ENCODE measurements at regions not wholly inside any gene's neighbourhood (a gene's known extent, or its start where the extent isn't known, plus 50 kb on each side); places are given as distances from the start of the nearest gene placed in this dataset.
"Not testable (repeated sequence)": the region's sequence is repeated elsewhere in the genome, so short reads cannot be mapped to it uniquely, and the experiment has no call there.

DNA sequence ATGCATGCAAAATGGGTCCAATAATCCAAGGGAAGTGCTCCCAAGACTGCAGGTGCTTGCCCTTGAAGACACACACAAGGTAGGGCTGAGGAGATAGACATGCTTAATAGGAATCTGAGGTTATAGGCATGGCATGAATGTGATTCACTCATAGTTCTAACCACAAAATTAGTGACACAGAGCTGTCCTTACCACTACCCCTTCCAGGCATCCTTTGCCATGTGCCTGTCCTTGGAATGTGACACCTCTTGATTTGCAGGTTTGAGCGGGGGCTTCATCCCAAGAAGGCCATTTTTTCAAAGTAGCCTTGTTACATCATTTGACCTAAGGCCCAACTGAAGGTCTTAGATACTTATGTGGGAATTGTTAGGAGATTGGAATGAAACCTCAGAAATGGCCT lies 112.5 kb downstream of the CCNG2 start:
- H3K36me3 ChIP-seq (ENCODE audit: insufficient read depth, low read length) = no peaks in the 10 kb centered on the region
- H3K9me3 ChIP-seq (ENCODE audit: control insufficient read depth in 1 of 2, low read length in 2 of 2) = peaks cover 0 to 4% of the 10 kb centered on the region in 2 donors
- DNase-seq = no peak
- no peak overlapping the region for H3K4me3 ChIP-seq (ENCODE audit: low read length in 2 of 2)
- no peaks in the 10 kb centered on the region for H3K4me1 ChIP-seq (ENCODE audit: insufficient read depth, low read length)
- Mint-ChIP-seq H3K9me3 (peaks cover 0 to 7% (median under 1%) of the 10 kb centered on the region in 8 donors), H3K36me3 (no peaks in the 10 kb centered on the region), H3K4me3 (no peak overlapping the region), H3K27ac (no peak overlapping the region), H3K4me1 (no peaks in the 10 kb centered on the region), H3K27me3 (peaks cover 2 to 6% of the 10 kb centered on the region in 2 donors)
- H3K27me3 ChIP-seq (ENCODE audit: insufficient read depth, low read length) = no peaks in the 10 kb centered on the region
- no peak overlapping the region for H3K27ac ChIP-seq (ENCODE audit: low read depth, low read length)
- intact Hi-C loops (cut with micrococcal nuclease) = no loop called here
- ChIA-PET CTCF (ENCODE audit: partially characterized antibody) (no interaction called here), POLR2A (ENCODE audit: partially characterized antibody) (no interaction called here)

- H3K9me3 ChIP-seq (ENCODE audit: control insufficient read depth in 1 of 2, low read length in 2 of 2) = no peaks in the 10 kb centered on the region
- H3K4me3 Mint-ChIP-seq = no peak overlapping the region
- H3K36me3 Mint-ChIP-seq = no peaks in the 10 kb centered on the region
- no peaks in the 10 kb centered on the region for H3K36me3 ChIP-seq (ENCODE audit: insufficient read depth, low read length)
- no peak overlapping the region for H3K27ac Mint-ChIP-seq
- no peak for DNase-seq
- peaks cover 6% of the 10 kb centered on the region in 2 donors for H3K27me3 Mint-ChIP-seq
- intact Hi-C loops (cut with micrococcal nuclease) = no loop called here
- H3K4me1 Mint-ChIP-seq = no peaks in the 10 kb centered on the region
- POLR2A ChIA-PET (ENCODE audit: partially characterized antibody) = no interaction called here
- no peak overlapping the region for H3K4me3 ChIP-seq (ENCODE audit: low read length in 2 of 2)
- no peaks in the 10 kb centered on the region for H3K27me3 ChIP-seq (ENCODE audit: insufficient read depth, low read length)
- H3K27ac ChIP-seq (ENCODE audit: low read depth, low read length) = no peak overlapping the region
- CTCF ChIA-PET (ENCODE audit: partially characterized antibody) = interaction anchor here (1.3 kb wide), 1 partner anchor 33 kb away, joined by 3 read pairs; no protein-coding TSS in a partner anchor
- H3K4me1 ChIP-seq (ENCODE audit: insufficient read depth, low read length) = no peaks in the 10 kb centered on the region
- H3K9me3 Mint-ChIP-seq = no peaks in the 10 kb centered on the region
Observed at GRCh38 chr4:77273412-77273811, 116.4 kb downstream of the CCNG2 start.

- DNase-seq; CTCF ChIA-PET (ENCODE audit: partially characterized antibody); H3K36me3 ChIP-seq (ENCODE audit: insufficient read depth, low read length); H3K36me3 Mint-ChIP-seq; intact Hi-C loops (cut with micrococcal nuclease); H3K4me3 ChIP-seq (ENCODE audit: low read length in 2 of 2); H3K4me1 ChIP-seq (ENCODE audit: insufficient read depth, low read length); H3K4me1 Mint-ChIP-seq; H3K9me3 Mint-ChIP-seq; H3K4me3 Mint-ChIP-seq; POLR2A ChIA-PET (ENCODE audit: partially characterized antibody); H3K27ac Mint-ChIP-seq; H3K27me3 ChIP-seq (ENCODE audit: insufficient read depth, low read length); H3K9me3 ChIP-seq (ENCODE audit: control insufficient read depth in 1 of 2, low read length in 2 of 2); H3K27ac ChIP-seq (ENCODE audit: low read depth, low read length): not testable (repeated sequence)
- peaks cover 11 to 16% of the 10 kb centered on the region in 2 donors for H3K27me3 Mint-ChIP-seq
Observed at GRCh38 chr4:77279114-77279513, 122.1 kb downstream of the CCNG2 start.

DNA sequence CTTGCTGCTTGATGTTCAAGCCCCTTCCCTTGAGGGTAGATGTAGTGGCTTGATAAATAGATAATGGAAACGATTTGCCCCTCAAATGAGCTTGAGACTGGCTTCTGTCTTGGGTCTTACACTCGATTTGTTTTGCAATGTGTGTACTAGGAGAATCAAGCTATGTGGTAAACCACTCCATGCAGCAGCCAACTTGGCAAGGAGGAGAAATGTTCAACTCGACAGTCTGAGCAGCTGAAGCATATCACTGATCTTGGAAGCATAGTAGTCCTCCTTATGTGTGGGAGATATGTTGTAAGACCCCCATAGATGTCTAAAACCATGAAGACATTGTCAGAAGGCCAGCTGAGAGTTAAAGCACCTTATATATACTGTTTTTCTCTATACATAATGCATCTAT lies 125.3 kb downstream of the CCNG2 start:
- Mint-ChIP-seq H3K4me3 (no peak overlapping the region), H3K27ac (no peak overlapping the region), H3K4me1 (no peaks in the 10 kb centered on the region), H3K36me3 (no peaks in the 10 kb centered on the region), H3K27me3 (peaks cover 13 to 25% of the 10 kb centered on the region in 2 donors), H3K9me3 (no peaks in the 10 kb centered on the region)
- Histone ChIP-seq H3K27ac (ENCODE audit: low read depth, low read length) (no peak overlapping the region), H3K4me1 (ENCODE audit: insufficient read depth, low read length) (no peaks in the 10 kb centered on the region), H3K27me3 (ENCODE audit: insufficient read depth, low read length) (no peaks in the 10 kb centered on the region), H3K36me3 (ENCODE audit: insufficient read depth, low read length) (no peaks in the 10 kb centered on the region), H3K9me3 (ENCODE audit: control insufficient read depth in 1 of 2, low read length in 2 of 2) (no peaks in the 10 kb centered on the region), H3K4me3 (ENCODE audit: low read length in 2 of 2) (no peak overlapping the region)
- ChIA-PET POLR2A (ENCODE audit: partially characterized antibody) (no interaction called here), CTCF (ENCODE audit: partially characterized antibody) (no interaction called here)
- intact Hi-C loops (cut with micrococcal nuclease) = no loop called here
- DNase-seq = no peak

DNA sequence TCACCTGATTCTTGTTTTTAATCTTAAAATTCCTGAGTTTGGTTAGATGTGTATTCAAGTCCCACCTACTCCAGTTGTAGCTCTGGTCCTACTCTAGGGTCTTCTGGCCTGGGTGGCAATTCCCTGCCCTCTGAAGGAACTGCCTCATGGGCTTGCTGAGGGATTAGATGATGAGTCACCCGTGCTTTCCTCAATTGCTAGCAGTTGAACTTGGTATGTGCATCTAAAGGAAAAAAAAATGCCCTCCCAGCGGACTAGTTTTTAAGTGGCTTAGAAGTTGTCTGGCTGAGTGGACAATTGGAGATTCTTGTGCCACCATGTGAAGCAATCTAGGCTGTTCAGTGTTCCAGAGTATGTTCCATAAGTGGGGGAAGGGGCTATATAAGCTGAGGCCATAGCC lies 127.0 kb downstream of the CCNG2 start:
- no peaks in the 10 kb centered on the region for H3K27me3 ChIP-seq (ENCODE audit: insufficient read depth, low read length)
- H3K4me1 ChIP-seq (ENCODE audit: insufficient read depth, low read length) = no peaks in the 10 kb centered on the region
- Mint-ChIP-seq H3K27ac (no peak overlapping the region), H3K9me3 (peaks cover 0 to 2% (median 0%) of the 10 kb centered on the region in 8 donors), H3K4me1 (no peaks in the 10 kb centered on the region), H3K27me3 (peaks cover 14 to 25% of the 10 kb centered on the region in 2 donors), H3K4me3 (no peak overlapping the region), H3K36me3 (no peaks in the 10 kb centered on the region)
- no peaks in the 10 kb centered on the region for H3K9me3 ChIP-seq (ENCODE audit: control insufficient read depth in 1 of 2, low read length in 2 of 2)
- ChIA-PET CTCF (ENCODE audit: partially characterized antibody) (no interaction called here), POLR2A (ENCODE audit: partially characterized antibody) (no interaction called here)
- no peak for DNase-seq
- intact Hi-C loops (cut with micrococcal nuclease) = no loop called here
- no peaks in the 10 kb centered on the region for H3K36me3 ChIP-seq (ENCODE audit: insufficient read depth, low read length)
- no peak overlapping the region for H3K27ac ChIP-seq (ENCODE audit: low read depth, low read length)
- H3K4me3 ChIP-seq (ENCODE audit: low read length in 2 of 2) = no peak overlapping the region

GRCh38 chr4:77286906-77287305 lies 129.9 kb downstream of the CCNG2 start:
- Histone ChIP-seq H3K36me3 (ENCODE audit: insufficient read depth, low read length) (no peaks in the 10 kb centered on the region), H3K4me1 (ENCODE audit: insufficient read depth, low read length) (no peaks in the 10 kb centered on the region), H3K27me3 (ENCODE audit: insufficient read depth, low read length) (no peaks in the 10 kb centered on the region), H3K9me3 (ENCODE audit: control insufficient read depth in 1 of 2, low read length in 2 of 2) (no peaks in the 10 kb centered on the region), H3K4me3 (ENCODE audit: low read length in 2 of 2) (no peak overlapping the region), H3K27ac (ENCODE audit: low read depth, low read length) (no peak overlapping the region)
- ChIA-PET CTCF (ENCODE audit: partially characterized antibody) (no interaction called here), POLR2A (ENCODE audit: partially characterized antibody) (no interaction called here)
- Mint-ChIP-seq H3K9me3 (peaks cover 0 to 4% (median 0%) of the 10 kb centered on the region in 8 donors), H3K4me1 (no peaks in the 10 kb centered on the region), H3K27ac (no peak overlapping the region), H3K36me3 (no peaks in the 10 kb centered on the region), H3K27me3 (peaks cover 16% of the 10 kb centered on the region in 2 donors), H3K4me3 (no peak overlapping the region)
- intact Hi-C loops (cut with micrococcal nuclease) = no loop called here
- no peak for DNase-seq

DNA sequence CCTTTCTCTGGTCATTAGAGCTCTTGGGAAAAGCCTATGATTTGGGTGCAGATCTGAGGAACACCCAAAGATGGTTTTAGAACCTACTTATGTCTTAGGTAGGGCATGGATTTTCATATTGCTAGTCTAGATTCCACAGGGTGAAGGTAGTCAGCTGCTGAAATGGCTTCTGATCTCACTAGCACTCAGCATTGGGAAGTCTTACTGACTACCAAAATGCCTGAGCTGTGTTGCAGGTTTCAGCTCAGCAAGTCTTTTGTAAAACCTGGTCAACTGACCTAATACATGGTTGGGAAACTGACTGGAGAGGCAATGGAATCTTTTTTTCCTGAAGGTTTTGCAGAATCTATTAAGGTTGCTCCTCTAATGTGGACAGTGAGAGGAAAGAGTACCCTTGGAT lies 136.4 kb downstream of the CCNG2 start:
- ChIA-PET CTCF (ENCODE audit: partially characterized antibody) (no interaction called here), POLR2A (ENCODE audit: partially characterized antibody) (no interaction called here)
- Histone ChIP-seq H3K27ac (ENCODE audit: low read depth, low read length) (no peak overlapping the region), H3K4me3 (ENCODE audit: low read length in 2 of 2) (no peak overlapping the region), H3K36me3 (ENCODE audit: insufficient read depth, low read length) (no peaks in the 10 kb centered on the region), H3K27me3 (ENCODE audit: insufficient read depth, low read length) (no peaks in the 10 kb centered on the region), H3K4me1 (ENCODE audit: insufficient read depth, low read length) (no peaks in the 10 kb centered on the region), H3K9me3 (ENCODE audit: control insufficient read depth in 1 of 2, low read length in 2 of 2) (no peaks in the 10 kb centered on the region)
- Mint-ChIP-seq H3K4me3 (no peak overlapping the region), H3K36me3 (no peaks in the 10 kb centered on the region), H3K27ac (no peak overlapping the region), H3K4me1 (no peaks in the 10 kb centered on the region), H3K27me3 (peaks cover 6 to 8% of the 10 kb centered on the region in 2 donors), H3K9me3 (peaks cover 0 to 13% (median 9%) of the 10 kb centered on the region in 8 donors)
- intact Hi-C loops (cut with micrococcal nuclease) = no loop called here
- DNase-seq = no peak

DNA sequence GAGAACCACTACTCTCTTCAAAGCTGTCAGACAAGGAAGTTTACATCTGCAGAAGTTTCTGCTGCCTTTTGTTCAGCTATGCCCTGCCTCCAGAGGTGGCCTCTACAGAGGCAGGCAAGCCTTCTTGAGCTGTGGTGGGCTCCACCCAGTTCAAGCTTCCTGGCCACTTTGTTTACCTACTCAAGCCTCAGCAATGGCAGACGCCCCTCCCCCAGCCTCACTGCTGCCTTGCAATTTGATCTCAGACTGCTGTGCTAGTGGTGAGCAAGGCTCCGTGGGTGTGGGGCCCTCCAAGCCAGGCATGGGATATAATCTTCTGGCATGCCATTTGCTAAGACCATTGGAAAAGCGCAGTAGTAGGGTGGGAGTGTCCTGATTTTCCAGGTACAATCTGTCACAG lies 144.0 kb downstream of the CCNG2 start:
- H3K27me3 ChIP-seq (ENCODE audit: insufficient read depth, low read length); H3K4me1 ChIP-seq (ENCODE audit: insufficient read depth, low read length); H3K27ac ChIP-seq (ENCODE audit: low read depth, low read length); H3K4me1 Mint-ChIP-seq; intact Hi-C loops (cut with micrococcal nuclease); H3K4me3 Mint-ChIP-seq; DNase-seq; H3K36me3 Mint-ChIP-seq; H3K4me3 ChIP-seq (ENCODE audit: low read length in 2 of 2); H3K27ac Mint-ChIP-seq; POLR2A ChIA-PET (ENCODE audit: partially characterized antibody); H3K9me3 ChIP-seq (ENCODE audit: control insufficient read depth in 1 of 2, low read length in 2 of 2); H3K36me3 ChIP-seq (ENCODE audit: insufficient read depth, low read length): not testable (repeated sequence)
- H3K27me3 Mint-ChIP-seq = peaks cover 9 to 13% of the 10 kb centered on the region in 2 donors
- H3K9me3 Mint-ChIP-seq = peaks cover 0 to 18% (median 7%) of the 10 kb centered on the region in 8 donors
- CTCF ChIA-PET (ENCODE audit: partially characterized antibody) = interaction anchor here (1.3 kb wide), 1 partner anchor 8 kb away, joined by 3 read pairs; no protein-coding TSS in a partner anchor

All from CD4-positive, alpha-beta memory T cell (primary cell).